ENCODE measurements at regions not wholly inside any gene's neighbourhood (a gene's known extent, or its start where the extent isn't known, plus 50 kb on each side); places are given as distances from the start of the nearest gene placed in this dataset.
"Not testable (repeated sequence)": the region's sequence is repeated elsewhere in the genome, so short reads cannot be mapped to it uniquely, and the experiment has no call there.

- Histone ChIP-seq H3K4me1 (replicated peaks; ENCODE audit: insufficient read depth) (no peaks in the 10 kb centered on the region), H3K79me2 (ENCODE audit: low read depth) (no peaks in the 10 kb centered on the region), H3F3A (ENCODE audit: insufficient read depth, low read depth) (no peaks in the 10 kb centered on the region), H3K27ac (no peak overlapping the region), H3K9me2 (ENCODE audit: insufficient read depth) (no peaks in the 10 kb centered on the region), H2AFZ (no peak overlapping the region), H3K27me3 (ENCODE audit: insufficient read depth, low read depth) (peaks cover 29% of the 10 kb centered on the region; the same call in 1 of the 2 replicates), H3K36me3 (ENCODE audit: low read depth) (no peaks in the 10 kb centered on the region), H3K4me2 (no peak overlapping the region), H3K4me3 (no peak overlapping the region), H3K9me3 (ENCODE audit: insufficient read depth, low read depth) (no peaks in the 10 kb centered on the region), H4K20me1 (ENCODE audit: insufficient read depth) (no peaks in the 10 kb centered on the region)
- DNase-seq = no peak
- POLR2A ChIA-PET (ENCODE audit: unreplicated experiment) = no interaction called here
- TF ChIP-seq CTCF (conservative IDR thresholded peaks at IDR 0.05) (no peak), EZH2 (IDR thresholded peaks at IDR 0.05; ENCODE audit: low read depth) (no peak)
- CTCF ChIA-PET = no interaction called here
- no TSS peak for BruUV-seq (replicated peaks)
- intact Hi-C loops (cut with micrococcal nuclease; ENCODE audit: unreplicated experiment) = no loop called here
These were observed 101.6 kb upstream of the MPHOSPH6 start for GRCh38 chr16:82271636-82272035.

- H3K36me3 ChIP-seq (ENCODE audit: low read depth); H3K4me3 ChIP-seq; H4K20me1 ChIP-seq (ENCODE audit: insufficient read depth); BruUV-seq (replicated peaks); H3K9me3 ChIP-seq (ENCODE audit: insufficient read depth, low read depth); H3K4me1 ChIP-seq (replicated peaks; ENCODE audit: insufficient read depth); POLR2A ChIA-PET (ENCODE audit: unreplicated experiment); H3K9me2 ChIP-seq (ENCODE audit: insufficient read depth); CTCF ChIA-PET; H3F3A ChIP-seq (ENCODE audit: insufficient read depth, low read depth); H3K4me2 ChIP-seq; H3K79me2 ChIP-seq (ENCODE audit: low read depth); H2AFZ ChIP-seq; H3K27ac ChIP-seq; DNase-seq: not testable (repeated sequence)
- intact Hi-C loops (cut with micrococcal nuclease; ENCODE audit: unreplicated experiment) = loop anchor here (10.0 kb wide), 1 partner anchor 1607 kb away; no protein-coding TSS in a partner anchor
- H3K27me3 ChIP-seq (ENCODE audit: insufficient read depth, low read depth) = peaks cover 44% of the 10 kb centered on the region
These were observed 97.7 kb upstream of the MPHOSPH6 start for GRCh38 chr16:82267675-82268074.

- Histone ChIP-seq H3K36me3 (ENCODE audit: low read depth) (no peaks in the 10 kb centered on the region), H3K27me3 (ENCODE audit: insufficient read depth, low read depth) (peaks cover 48% of the 10 kb centered on the region), H3K9me2 (ENCODE audit: insufficient read depth) (no peaks in the 10 kb centered on the region), H4K20me1 (ENCODE audit: insufficient read depth) (no peaks in the 10 kb centered on the region), H3K79me2 (ENCODE audit: low read depth) (no peaks in the 10 kb centered on the region), H3F3A (ENCODE audit: insufficient read depth, low read depth) (no peaks in the 10 kb centered on the region), H3K4me2 (no peak overlapping the region), H3K4me3 (no peak overlapping the region), H3K9me3 (ENCODE audit: insufficient read depth, low read depth) (no peaks in the 10 kb centered on the region), H3K27ac (no peak overlapping the region), H3K4me1 (replicated peaks; ENCODE audit: insufficient read depth) (no peaks in the 10 kb centered on the region), H2AFZ (no peak overlapping the region)
- intact Hi-C loops (cut with micrococcal nuclease; ENCODE audit: unreplicated experiment) = loop anchor here (10.0 kb wide), 1 partner anchor 1609 kb away; no protein-coding TSS in a partner anchor
- no peak for TF ChIP-seq EZH2 (IDR thresholded peaks at IDR 0.05; ENCODE audit: low read depth)
- no peak for TF ChIP-seq CTCF (conservative IDR thresholded peaks at IDR 0.05)
- BruUV-seq (replicated peaks) = no TSS peak
- ChIA-PET POLR2A (ENCODE audit: unreplicated experiment) (no interaction called here), CTCF (no interaction called here)
- DNase-seq = no peak
These were observed 95.8 kb upstream of the MPHOSPH6 start for GRCh38 chr16:82265809-82266208.

GRCh38 chr16:82264756-82265155 is 94.7 kb upstream of the MPHOSPH6 start:
- H3K9me2 ChIP-seq (ENCODE audit: insufficient read depth) = no peaks in the 10 kb centered on the region
- H3K36me3 ChIP-seq (ENCODE audit: low read depth) = no peaks in the 10 kb centered on the region
- intact Hi-C loops (cut with micrococcal nuclease; ENCODE audit: unreplicated experiment) = loop anchor here (10.0 kb wide), 1 partner anchor 1610 kb away; no protein-coding TSS in a partner anchor
- H2AFZ ChIP-seq = no peak overlapping the region
- peaks cover 45% of the 10 kb centered on the region for H3K27me3 ChIP-seq (ENCODE audit: insufficient read depth, low read depth)
- H3K4me1 ChIP-seq (replicated peaks; ENCODE audit: insufficient read depth) = no peaks in the 10 kb centered on the region
- DNase-seq = no peak
- no peaks in the 10 kb centered on the region for H4K20me1 ChIP-seq (ENCODE audit: insufficient read depth)
- no peak overlapping the region for H3K4me2 ChIP-seq
- ChIA-PET CTCF (no interaction called here), POLR2A (ENCODE audit: unreplicated experiment) (no interaction called here)
- BruUV-seq (replicated peaks) = no TSS peak
- H3K9me3 ChIP-seq (ENCODE audit: insufficient read depth, low read depth) = no peaks in the 10 kb centered on the region
- no peak for TF ChIP-seq EZH2 (IDR thresholded peaks at IDR 0.05; ENCODE audit: low read depth)
- no peak for TF ChIP-seq CTCF (conservative IDR thresholded peaks at IDR 0.05)
- no peak overlapping the region for H3K27ac ChIP-seq
- no peaks in the 10 kb centered on the region for H3K79me2 ChIP-seq (ENCODE audit: low read depth)
- no peaks in the 10 kb centered on the region for H3F3A ChIP-seq (ENCODE audit: insufficient read depth, low read depth)
- H3K4me3 ChIP-seq = no peak overlapping the region

All from PC-9 (cell line).